HCEC 1CT (cell line): ENCODE measurements at regions not wholly inside any gene's neighbourhood (a gene's known extent, or its start where the extent isn't known, plus 50 kb on each side); places are given as distances from the start of the nearest gene placed in this dataset.

Source experiments
- DNase-seq: peaks from one replicate; pipeline ENCODE4 v3.0.0-alpha.2; 2017

GRCh38 chr18:53625997-53626599 is 598.4 kb downstream of the MBD2 start:
- no peak for DNase-seq

GRCh38 chr18:53610957-53611356 is 613.5 kb downstream of the MBD2 start:
- no peak for DNase-seq

- DNase-seq = no peak
These were observed 617.7 kb downstream of the MBD2 start for GRCh38 chr18:53606792-53607191.

GRCh38 chr18:53605198-53605597 is 619.3 kb downstream of the MBD2 start:
- DNase-seq = no peak

- DNase-seq = no peak
These were observed 621.2 kb downstream of the MBD2 start for GRCh38 chr18:53603276-53603675.

GRCh38 chr18:53601344-53601743 is 623.1 kb downstream of the MBD2 start:
- no peak for DNase-seq

- no peak for DNase-seq
These were observed 637.5 kb downstream of the MBD2 start for GRCh38 chr18:53586923-53587322.
